Caco-2 (cell line): ENCODE measurements at regions not wholly inside any gene's neighbourhood (a gene's known extent, or its start where the extent isn't known, plus 50 kb on each side); places are given as distances from the start of the nearest gene placed in this dataset.

Experiments
- BruUV-seq: library from RNA; stranded (reverse); fragments of 400-500 nt; replicated peaks from 2 replicates; lab custom pipeline; 2021; lab: Mats Ljungman, UMichigan
- CTCF ChIA-PET: fragments of 300-600 bp; sonication (Branson Sonifier 250); formaldehyde crosslinking; loops from one replicate; lab custom pipeline; 2022; ENCODE audit warnings: antibody characterized with exemption; lab: Charles Lee
- POLR2A ChIA-PET: fragments of 300-600 bp; sonication (Branson Sonifier 250); formaldehyde crosslinking; loops from one replicate; lab custom pipeline; 2022; ENCODE audit warnings: antibody characterized with exemption; lab: Charles Lee
- DNase-seq, 2 experiments: peaks; one replicate each; pipeline versions ENCODE4 v3.0.0 to v3.0.0-alpha.2; 2020 to 2022
- H3K27me3 ChIP-seq: replicated peaks from 2 replicates; pipeline ENCODE4 v1.6.0; 2011; ENCODE audit warnings: low read length; ENCODE audit not compliant: control insufficient read depth, insufficient read depth
- H3K36me3 ChIP-seq: 2 replicates; pipeline ENCODE4 v1.5.1; 2011; ENCODE audit warnings: low read length; ENCODE audit not compliant: control insufficient read depth, insufficient read depth
- H3K4me1 ChIP-seq: fragments of 250-450 bp; sonication (Bioruptor Pico); 2 replicates; pipeline ENCODE4 v1.5.1; 2020; ENCODE audit warnings: mild to moderate bottlenecking
- H3K4me3 ChIP-seq: 2 replicates; pipeline ENCODE4 v1.5.1; 2011; ENCODE audit warnings: low read depth, mild to moderate bottlenecking, control low read depth, low read length
- H3K9me3 ChIP-seq: fragments of 250-450 bp; sonication (Bioruptor Pico); 2 replicates; pipeline ENCODE4 v1.5.1; 2020; ENCODE audit warnings: mild to moderate bottlenecking, moderate library complexity
- H3K27ac Mint-ChIP-seq: one replicate; pipeline ENCODE4 v1.8.0; 2022; ENCODE audit warnings: mixed read lengths; ENCODE audit not compliant: unreplicated experiment
- H3K27me3 Mint-ChIP-seq: one replicate; pipeline ENCODE4 v1.8.0; 2022; ENCODE audit warnings: mixed read lengths; ENCODE audit not compliant: insufficient read depth, unreplicated experiment
- H3K36me3 Mint-ChIP-seq: one replicate; pipeline ENCODE4 v1.8.0; 2022; ENCODE audit warnings: mild to moderate bottlenecking, mixed read lengths; ENCODE audit not compliant: insufficient read depth, unreplicated experiment
- H3K4me1 Mint-ChIP-seq: one replicate; pipeline ENCODE4 v1.8.0; 2022; ENCODE audit warnings: low read depth, mixed read lengths; ENCODE audit not compliant: unreplicated experiment
- H3K4me3 Mint-ChIP-seq: one replicate; pipeline ENCODE4 v1.8.0; 2022; ENCODE audit warnings: mild to moderate bottlenecking, moderate library complexity, mixed read lengths; ENCODE audit not compliant: unreplicated experiment
- H3K9me3 Mint-ChIP-seq: one replicate; pipeline ENCODE4 v1.8.0; 2022; ENCODE audit warnings: mixed read lengths; ENCODE audit not compliant: unreplicated experiment
- CTCF ChIP-seq, 2 experiments: fragments of 200-600 bp in 1 of 2; IDR thresholded peaks; 1 replicate in 1 of 2; 2 replicates in 1 of 2; pipeline versions ENCODE4 v1.5.1 to v1.8.0; 2011 to 2022; ENCODE audit warnings: antibody characterized with exemption in 1 of 2, control low read depth in 1 of 2, inconsistent platforms in 1 of 2, low read depth in 1 of 2, low read length in 1 of 2, mild to moderate bottlenecking in 1 of 2, moderate library complexity in 1 of 2; ENCODE audit not compliant: insufficient read depth in 1 of 2, severe bottlenecking in 1 of 2, unreplicated experiment in 1 of 2
- intact Hi-C: fragments of 100-400 bp; cut with micrococcal nuclease; formaldehyde crosslinking; loops from one replicate; pipeline ENCODE4 v1.10.0; 2022; ENCODE audit not compliant: unreplicated experiment

- H3K36me3 Mint-ChIP-seq, result no peaks in the 10 kb centered on the region
- H3K4me1 Mint-ChIP-seq, result peaks cover 6% of the 10 kb centered on the region
- ChIA-PET POLR2A (no interaction called here), CTCF (interaction anchor here (0.6 kb wide), 1 partner anchor 184 kb away, joined by 3 read pairs; no protein-coding TSS in a partner anchor)
- Histone ChIP-seq H3K27me3 (no peaks in the 10 kb centered on the region), H3K4me3 (no peak overlapping the region), H3K36me3 (no peaks in the 10 kb centered on the region), H3K9me3 (no peaks in the 10 kb centered on the region), H3K4me1 (no peaks in the 10 kb centered on the region)
- no TSS peak for BruUV-seq
- no peak for TF ChIP-seq CTCF (IDR thresholded peaks at IDR 0.05; ENCODE audit: insufficient read depth in 1 of 2, low read depth in 1 of 2, low read length in 1 of 2, severe bottlenecking in 1 of 2, unreplicated experiment in 1 of 2)
- H3K4me3 Mint-ChIP-seq, result no peak overlapping the region
- H3K27ac Mint-ChIP-seq, result no peak overlapping the region
- no peaks in the 10 kb centered on the region for H3K9me3 Mint-ChIP-seq
- peaks cover 5% of the 10 kb centered on the region for H3K27me3 Mint-ChIP-seq
- peak; percentile 31 to 49 for DNase-seq
- intact Hi-C loops, result no loop called here
Measured at GRCh38 chr6:23728707-23729106, 397.3 kb upstream of the NRSN1 start.

GRCh38 chr6:23731609-23732008 lies 394.4 kb upstream of the NRSN1 start:
- Histone ChIP-seq H3K9me3 (no peaks in the 10 kb centered on the region), H3K27me3 (no peaks in the 10 kb centered on the region), H3K4me1 (no peaks in the 10 kb centered on the region), H3K36me3 (no peaks in the 10 kb centered on the region), H3K4me3 (no peak overlapping the region)
- no peak for TF ChIP-seq CTCF (IDR thresholded peaks at IDR 0.05; ENCODE audit: insufficient read depth in 1 of 2, low read depth in 1 of 2, low read length in 1 of 2, severe bottlenecking in 1 of 2, unreplicated experiment in 1 of 2)
- Mint-ChIP-seq H3K4me1 (peaks cover 6% of the 10 kb centered on the region), H3K27ac (no peak overlapping the region), H3K27me3 (no peaks in the 10 kb centered on the region), H3K9me3 (no peaks in the 10 kb centered on the region), H3K36me3 (no peaks in the 10 kb centered on the region), H3K4me3 (no peak overlapping the region)
- intact Hi-C loops, result no loop called here
- no peak for DNase-seq
- ChIA-PET CTCF (no interaction called here), POLR2A (no interaction called here)
- BruUV-seq, result no TSS peak

GRCh38 chr6:23732521-23732920 lies 393.5 kb upstream of the NRSN1 start:
- no peaks in the 10 kb centered on the region for H3K27me3 ChIP-seq
- no TSS peak for BruUV-seq
- CTCF ChIA-PET, result no interaction called here

More at GRCh38 chr6:23732521-23732920, 393.5 kb upstream of the NRSN1 start:
- Mint-ChIP-seq H3K9me3 (no peaks in the 10 kb centered on the region), H3K4me3 (no peak overlapping the region), H3K27ac (no peak overlapping the region), H3K36me3 (no peaks in the 10 kb centered on the region), H3K4me1 (peaks cover 6% of the 10 kb centered on the region), H3K27me3 (peaks cover 3% of the 10 kb centered on the region)
- intact Hi-C loops, result no loop called here
- Histone ChIP-seq H3K36me3 (no peaks in the 10 kb centered on the region), H3K4me1 (no peaks in the 10 kb centered on the region), H3K4me3 (no peak overlapping the region), H3K9me3 (no peaks in the 10 kb centered on the region)
- DNase-seq, result no peak
- no peak for TF ChIP-seq CTCF (IDR thresholded peaks at IDR 0.05; ENCODE audit: insufficient read depth in 1 of 2, low read depth in 1 of 2, low read length in 1 of 2, severe bottlenecking in 1 of 2, unreplicated experiment in 1 of 2)
- POLR2A ChIA-PET, result no interaction called here
